ENCODE measurements at regions not wholly inside any gene's neighbourhood (a gene's known extent, or its start where the extent isn't known, plus 50 kb on each side); places are given as distances from the start of the nearest gene placed in this dataset.

DNA sequence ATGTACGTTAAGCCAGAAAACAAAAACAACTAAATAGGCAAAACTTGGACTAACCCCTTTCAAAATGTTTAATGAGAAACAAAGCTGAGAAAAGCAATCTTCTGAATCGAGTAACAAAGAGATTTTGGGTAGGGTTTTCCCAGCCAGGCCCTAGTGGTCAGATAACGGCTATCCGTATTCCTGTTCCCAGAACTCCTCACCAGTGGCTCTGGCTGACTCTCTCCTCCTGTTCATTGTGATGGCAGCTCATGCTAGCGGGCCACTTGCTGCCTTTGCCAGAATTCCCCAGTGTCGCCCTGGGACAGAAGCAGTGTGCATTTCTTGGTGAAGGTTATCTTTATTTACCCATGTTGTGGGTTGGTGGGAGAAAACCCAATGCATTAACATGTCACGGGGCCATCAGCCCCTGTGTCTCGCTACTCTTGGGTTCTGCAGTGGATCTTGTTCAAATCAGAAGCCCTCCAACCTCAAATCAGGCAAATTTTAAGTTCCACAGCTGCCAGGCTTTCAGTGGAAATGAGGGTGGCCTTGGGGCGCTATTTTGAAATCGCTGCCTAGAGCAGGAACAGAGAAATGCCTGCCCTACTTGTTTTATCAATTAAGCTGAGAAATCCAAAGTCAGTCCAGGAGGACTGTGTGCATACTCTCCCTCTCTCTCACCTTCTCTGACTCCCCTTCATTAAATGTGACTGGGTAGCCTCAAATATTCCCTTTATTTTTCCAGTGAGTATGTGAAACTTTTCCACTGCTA is 164.5 kb upstream of the NPVF start:
- TF ChIP-seq POLR2A (IDR thresholded peaks at IDR 0.05): no peak
- TF ChIP-seq, protein P1, sequence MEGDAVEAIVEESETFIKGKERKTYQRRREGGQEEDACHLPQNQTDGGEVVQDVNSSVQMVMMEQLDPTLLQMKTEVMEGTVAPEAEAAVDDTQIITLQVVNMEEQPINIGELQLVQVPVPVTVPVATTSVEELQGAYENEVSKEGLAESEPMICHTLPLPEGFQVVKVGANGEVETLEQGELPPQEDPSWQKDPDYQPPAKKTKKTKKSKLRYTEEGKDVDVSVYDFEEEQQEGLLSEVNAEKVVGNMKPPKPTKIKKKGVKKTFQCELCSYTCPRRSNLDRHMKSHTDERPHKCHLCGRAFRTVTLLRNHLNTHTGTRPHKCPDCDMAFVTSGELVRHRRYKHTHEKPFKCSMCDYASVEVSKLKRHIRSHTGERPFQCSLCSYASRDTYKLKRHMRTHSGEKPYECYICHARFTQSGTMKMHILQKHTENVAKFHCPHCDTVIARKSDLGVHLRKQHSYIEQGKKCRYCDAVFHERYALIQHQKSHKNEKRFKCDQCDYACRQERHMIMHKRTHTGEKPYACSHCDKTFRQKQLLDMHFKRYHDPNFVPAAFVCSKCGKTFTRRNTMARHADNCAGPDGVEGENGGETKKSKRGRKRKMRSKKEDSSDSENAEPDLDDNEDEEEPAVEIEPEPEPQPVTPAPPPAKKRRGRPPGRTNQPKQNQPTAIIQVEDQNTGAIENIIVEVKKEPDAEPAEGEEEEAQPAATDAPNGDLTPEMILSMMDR (IDR thresholded peaks at IDR 0.05): peak in 1 of 3 experiments; percentile 9
- H3K36me3 ChIP-seq (ENCODE audit: low read depth, missing control alignments): no peaks in the 10 kb centered on the region
- no peaks in the 10 kb centered on the region for H3K27me3 ChIP-seq
- DNase-seq: peak; percentile 20
- WGBS, 2 donors: 54 to 55% methylated on average over 10 of the region's 10 CpGs
- intact Hi-C loops (cut with DNase I; ENCODE audit: low total_unique reads): loop anchor here (5.0 kb wide), 2 partner anchors 175 to 460 kb away; no protein-coding TSS in a partner anchor
- peaks cover 19% of the 10 kb centered on the region for H3K4me1 ChIP-seq
- H3K4me3 ChIP-seq: no peak overlapping the region
- peak overlapping the region; percentile 56 to 75 for H3K27ac ChIP-seq
- no peaks in the 10 kb centered on the region for H3K9me3 ChIP-seq

GRCh38 chr7:25395976-25396375 is 167.7 kb upstream of the NPVF start:
- no peaks in the 10 kb centered on the region for H3K36me3 ChIP-seq (ENCODE audit: low read depth, missing control alignments)
- H3K4me1 ChIP-seq: peaks cover 19% of the 10 kb centered on the region
- H3K4me3 ChIP-seq: no peak overlapping the region
- H3K9me3 ChIP-seq: no peaks in the 10 kb centered on the region
- peak overlapping the region in 1 of 2 donors; percentile 54 for H3K27ac ChIP-seq
- TF ChIP-seq, protein P1 (IDR thresholded peaks at IDR 0.05): no peak
- no peak for TF ChIP-seq POLR2A (IDR thresholded peaks at IDR 0.05)
- no peaks in the 10 kb centered on the region for H3K27me3 ChIP-seq
- 76 to 88% methylated on average over 3 to 5 of the region's 5 CpGs for WGBS, 2 donors
- DNase-seq: no peak
- intact Hi-C loops (cut with DNase I; ENCODE audit: low total_unique reads): no loop called here

DNA sequence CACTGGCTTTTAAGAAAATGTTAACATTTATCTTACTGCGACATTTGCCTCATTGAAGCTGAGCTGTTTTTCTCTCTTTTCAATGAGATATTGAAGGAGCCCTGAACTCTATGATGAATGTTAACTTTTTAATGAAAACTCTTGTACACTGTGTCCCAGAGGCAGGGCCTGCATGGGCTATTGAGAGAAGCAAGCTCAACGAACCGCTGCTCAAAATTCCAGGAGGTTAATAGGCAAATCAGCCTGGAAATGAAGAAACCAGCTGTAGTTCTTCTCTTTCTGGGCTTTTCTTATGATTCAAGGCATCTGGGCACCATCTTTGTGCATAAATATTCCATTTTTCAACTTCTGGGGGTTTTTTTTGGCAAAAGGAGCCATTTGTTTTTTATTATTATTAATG is 168.4 kb upstream of the NPVF start:
- intact Hi-C loops (cut with DNase I; ENCODE audit: low total_unique reads): no loop called here
- peaks cover 19% of the 10 kb centered on the region for H3K4me1 ChIP-seq
- DNase-seq: peak; percentile 46
- H3K4me3 ChIP-seq: no peak overlapping the region
- H3K9me3 ChIP-seq: no peaks in the 10 kb centered on the region
- no peaks in the 10 kb centered on the region for H3K36me3 ChIP-seq (ENCODE audit: low read depth, missing control alignments)
- peak overlapping the region; percentile 45 to 54 for H3K27ac ChIP-seq
- WGBS, 2 donors: 54 to 78% methylated on average over 3 of the region's 3 CpGs
- H3K27me3 ChIP-seq: no peaks in the 10 kb centered on the region
- no peak for TF ChIP-seq POLR2A (IDR thresholded peaks at IDR 0.05)
- TF ChIP-seq, protein P1 (IDR thresholded peaks at IDR 0.05): no peak

DNA sequence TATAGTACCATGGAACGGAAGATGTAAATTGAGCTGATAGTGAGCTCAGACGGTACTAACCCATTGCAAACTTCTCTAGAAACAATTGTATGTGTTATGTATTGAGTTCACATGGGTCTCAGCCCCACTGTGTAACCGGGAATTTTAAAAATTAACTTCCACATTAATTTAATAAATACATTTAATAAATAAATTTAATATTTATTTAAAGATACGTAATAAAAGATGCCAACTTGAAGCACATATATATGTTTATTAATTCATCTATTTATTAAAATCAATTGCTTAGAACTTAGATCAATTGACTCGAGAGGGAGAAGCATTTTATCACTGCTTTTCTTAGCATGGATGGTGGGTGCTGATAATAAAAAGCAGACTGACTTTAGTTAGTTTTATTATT is 170.1 kb upstream of the NPVF start:
- TF ChIP-seq POLR2A (IDR thresholded peaks at IDR 0.05): no peak
- TF ChIP-seq, protein P1 (IDR thresholded peaks at IDR 0.05): no peak
- Histone ChIP-seq H3K4me1 (peaks cover 10% of the 10 kb centered on the region), H3K27me3 (no peaks in the 10 kb centered on the region), H3K9me3 (no peaks in the 10 kb centered on the region), H3K27ac (no peak overlapping the region), H3K36me3 (ENCODE audit: low read depth, missing control alignments) (no peaks in the 10 kb centered on the region), H3K4me3 (no peak overlapping the region)
- no peak for DNase-seq
- WGBS, 2 donors: 89 to 93% methylated on average over 5 of the region's 5 CpGs
- intact Hi-C loops (cut with DNase I; ENCODE audit: low total_unique reads): no loop called here

Data from testis (tissue), 2 donors.